HL-60 (cell line): ENCODE measurements at regions not wholly inside any gene's neighbourhood (a gene's known extent, or its start where the extent isn't known, plus 50 kb on each side); places are given as distances from the start of the nearest gene placed in this dataset.

Experiments
- DNase-seq, 2 experiments: peaks; one replicate each; pipeline ENCODE4 v3.0.0-alpha.2; 2010 to 2020; ENCODE audit warnings: low read depth in 1 of 2, low spot score in 1 of 2
- H3K27ac ChIP-seq: fragments of 250-450 bp; sonication (Bioruptor Pico); replicated peaks from 2 replicates; pipeline ENCODE4 v1.5.1; 2020; ENCODE audit warnings: mild to moderate bottlenecking, moderate library complexity
- H3K27me3 ChIP-seq: fragments of 250-450 bp; sonication (Bioruptor Pico); 2 replicates; pipeline ENCODE4 v1.5.1; 2021; ENCODE audit warnings: mild to moderate bottlenecking, moderate library complexity; ENCODE audit not compliant: insufficient read depth, poor library complexity, severe bottlenecking
- H3K4me3 ChIP-seq: replicated peaks from 2 replicates; pipeline ENCODE4 v1.5.1; 2011; ENCODE audit warnings: mild to moderate bottlenecking, control low read depth, low read length; ENCODE audit not compliant: insufficient read depth
- GABPA ChIP-seq: IDR thresholded peaks from 2 replicates; pipeline ENCODE4 v1.6.1; 2012; ENCODE audit warnings: low read depth
- POLR2AphosphoS5 ChIP-seq: IDR thresholded peaks from 2 replicates; pipeline ENCODE4 v1.6.1; 2012; ENCODE audit warnings: low read depth
- SPI1 ChIP-seq: IDR thresholded peaks from 2 replicates; pipeline ENCODE4 v1.6.1; 2012; ENCODE audit warnings: low read depth, mild to moderate bottlenecking, borderline replicate concordance
- TF ChIP-seq, protein P1 (sequence below): IDR thresholded peaks from 2 replicates; pipeline ENCODE4 v1.6.1; 2012; ENCODE audit warnings: low read depth; ENCODE audit not compliant: insufficient replicate concordance
- TF ChIP-seq, protein P2 (sequence below): IDR thresholded peaks from one replicate; pipeline ENCODE4 v1.5.1; 2011; ENCODE audit warnings: low read length, control low read depth, inconsistent platforms; ENCODE audit not compliant: insufficient read depth

DNA sequence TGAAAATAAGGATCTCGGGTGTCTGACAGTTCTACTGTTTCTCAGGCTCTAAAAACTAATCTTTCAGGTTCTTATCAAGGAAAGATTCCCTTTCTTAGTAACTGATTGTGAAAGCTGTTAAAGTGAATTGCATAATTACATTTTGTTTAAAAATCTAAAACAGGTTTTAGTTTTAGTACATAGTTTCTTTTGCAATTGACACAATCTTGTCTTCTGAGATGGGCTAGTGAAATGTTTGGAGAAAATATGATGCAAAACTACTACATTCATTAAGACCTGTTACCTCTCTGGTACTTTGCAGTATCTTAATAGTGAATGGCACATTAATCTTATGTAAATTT is 298.4 kb downstream of the UTRN start:
- Histone ChIP-seq H3K27me3 (no peaks in the 10 kb centered on the region), H3K4me3 (no peak overlapping the region), H3K27ac (peak overlapping the region; percentile 10)
- no peak for DNase-seq
- TF ChIP-seq, protein P1, sequence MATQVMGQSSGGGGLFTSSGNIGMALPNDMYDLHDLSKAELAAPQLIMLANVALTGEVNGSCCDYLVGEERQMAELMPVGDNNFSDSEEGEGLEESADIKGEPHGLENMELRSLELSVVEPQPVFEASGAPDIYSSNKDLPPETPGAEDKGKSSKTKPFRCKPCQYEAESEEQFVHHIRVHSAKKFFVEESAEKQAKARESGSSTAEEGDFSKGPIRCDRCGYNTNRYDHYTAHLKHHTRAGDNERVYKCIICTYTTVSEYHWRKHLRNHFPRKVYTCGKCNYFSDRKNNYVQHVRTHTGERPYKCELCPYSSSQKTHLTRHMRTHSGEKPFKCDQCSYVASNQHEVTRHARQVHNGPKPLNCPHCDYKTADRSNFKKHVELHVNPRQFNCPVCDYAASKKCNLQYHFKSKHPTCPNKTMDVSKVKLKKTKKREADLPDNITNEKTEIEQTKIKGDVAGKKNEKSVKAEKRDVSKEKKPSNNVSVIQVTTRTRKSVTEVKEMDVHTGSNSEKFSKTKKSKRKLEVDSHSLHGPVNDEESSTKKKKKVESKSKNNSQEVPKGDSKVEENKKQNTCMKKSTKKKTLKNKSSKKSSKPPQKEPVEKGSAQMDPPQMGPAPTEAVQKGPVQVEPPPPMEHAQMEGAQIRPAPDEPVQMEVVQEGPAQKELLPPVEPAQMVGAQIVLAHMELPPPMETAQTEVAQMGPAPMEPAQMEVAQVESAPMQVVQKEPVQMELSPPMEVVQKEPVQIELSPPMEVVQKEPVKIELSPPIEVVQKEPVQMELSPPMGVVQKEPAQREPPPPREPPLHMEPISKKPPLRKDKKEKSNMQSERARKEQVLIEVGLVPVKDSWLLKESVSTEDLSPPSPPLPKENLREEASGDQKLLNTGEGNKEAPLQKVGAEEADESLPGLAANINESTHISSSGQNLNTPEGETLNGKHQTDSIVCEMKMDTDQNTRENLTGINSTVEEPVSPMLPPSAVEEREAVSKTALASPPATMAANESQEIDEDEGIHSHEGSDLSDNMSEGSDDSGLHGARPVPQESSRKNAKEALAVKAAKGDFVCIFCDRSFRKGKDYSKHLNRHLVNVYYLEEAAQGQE, result no peak
- TF ChIP-seq SPI1 (no peak), POLR2AphosphoS5 (no peak), GABPA (no peak)
- TF ChIP-seq, protein P2, sequence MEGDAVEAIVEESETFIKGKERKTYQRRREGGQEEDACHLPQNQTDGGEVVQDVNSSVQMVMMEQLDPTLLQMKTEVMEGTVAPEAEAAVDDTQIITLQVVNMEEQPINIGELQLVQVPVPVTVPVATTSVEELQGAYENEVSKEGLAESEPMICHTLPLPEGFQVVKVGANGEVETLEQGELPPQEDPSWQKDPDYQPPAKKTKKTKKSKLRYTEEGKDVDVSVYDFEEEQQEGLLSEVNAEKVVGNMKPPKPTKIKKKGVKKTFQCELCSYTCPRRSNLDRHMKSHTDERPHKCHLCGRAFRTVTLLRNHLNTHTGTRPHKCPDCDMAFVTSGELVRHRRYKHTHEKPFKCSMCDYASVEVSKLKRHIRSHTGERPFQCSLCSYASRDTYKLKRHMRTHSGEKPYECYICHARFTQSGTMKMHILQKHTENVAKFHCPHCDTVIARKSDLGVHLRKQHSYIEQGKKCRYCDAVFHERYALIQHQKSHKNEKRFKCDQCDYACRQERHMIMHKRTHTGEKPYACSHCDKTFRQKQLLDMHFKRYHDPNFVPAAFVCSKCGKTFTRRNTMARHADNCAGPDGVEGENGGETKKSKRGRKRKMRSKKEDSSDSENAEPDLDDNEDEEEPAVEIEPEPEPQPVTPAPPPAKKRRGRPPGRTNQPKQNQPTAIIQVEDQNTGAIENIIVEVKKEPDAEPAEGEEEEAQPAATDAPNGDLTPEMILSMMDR, result no peak

- DNase-seq, result peak; percentile 14 to 41
- Histone ChIP-seq H3K4me3 (no peak overlapping the region), H3K27ac (no peak overlapping the region), H3K27me3 (no peaks in the 10 kb centered on the region)
- TF ChIP-seq SPI1, result no peak
- TF ChIP-seq, protein P2, result peak; percentile 43
- TF ChIP-seq POLR2AphosphoS5, result no peak
- TF ChIP-seq GABPA, result no peak
- TF ChIP-seq, protein P1, result no peak
Measured at GRCh38 chr6:144585217-144585814, 300.2 kb downstream of the UTRN start.

GRCh38 chr6:144586986-144587385 is 301.9 kb downstream of the UTRN start:
- H3K27me3 ChIP-seq, result no peaks in the 10 kb centered on the region
- no peak overlapping the region for H3K27ac ChIP-seq
- H3K4me3 ChIP-seq, result no peak overlapping the region
- TF ChIP-seq GABPA (no peak), SPI1 (no peak), POLR2AphosphoS5 (no peak)
- TF ChIP-seq, protein P2, result no peak
- TF ChIP-seq, protein P1, result no peak
- DNase-seq, result no peak
